Fibroblast of the aortic adventitia (primary cell): ENCODE measurements at regions not wholly inside any gene's neighbourhood (a gene's known extent, or its start where the extent isn't known, plus 50 kb on each side); places are given as distances from the start of the nearest gene placed in this dataset.
"Not testable (repeated sequence)": the region's sequence is repeated elsewhere in the genome, so short reads cannot be mapped to it uniquely, and the experiment has no call there.

ENCODE experiments used
- DNase-seq: peaks from one replicate; pipeline ENCODE4 v3.0.0-alpha.2; 2010; ENCODE audit warnings: low read depth
- H3K4me3 ChIP-seq: 2 replicates; pipeline ENCODE4 v1.5.1; 2011; ENCODE audit warnings: low read depth, mild to moderate bottlenecking, control low read depth, low read length, moderate library complexity
- TF ChIP-seq, protein P1 (sequence below): IDR thresholded peaks from 2 replicates; pipeline ENCODE4 v1.5.1; 2011; ENCODE audit warnings: mild to moderate bottlenecking, low read length, control low read depth, inconsistent platforms; ENCODE audit not compliant: insufficient read depth

- DNase-seq: no peak
- H3K4me3 ChIP-seq: no peak overlapping the region
- TF ChIP-seq, protein P1, sequence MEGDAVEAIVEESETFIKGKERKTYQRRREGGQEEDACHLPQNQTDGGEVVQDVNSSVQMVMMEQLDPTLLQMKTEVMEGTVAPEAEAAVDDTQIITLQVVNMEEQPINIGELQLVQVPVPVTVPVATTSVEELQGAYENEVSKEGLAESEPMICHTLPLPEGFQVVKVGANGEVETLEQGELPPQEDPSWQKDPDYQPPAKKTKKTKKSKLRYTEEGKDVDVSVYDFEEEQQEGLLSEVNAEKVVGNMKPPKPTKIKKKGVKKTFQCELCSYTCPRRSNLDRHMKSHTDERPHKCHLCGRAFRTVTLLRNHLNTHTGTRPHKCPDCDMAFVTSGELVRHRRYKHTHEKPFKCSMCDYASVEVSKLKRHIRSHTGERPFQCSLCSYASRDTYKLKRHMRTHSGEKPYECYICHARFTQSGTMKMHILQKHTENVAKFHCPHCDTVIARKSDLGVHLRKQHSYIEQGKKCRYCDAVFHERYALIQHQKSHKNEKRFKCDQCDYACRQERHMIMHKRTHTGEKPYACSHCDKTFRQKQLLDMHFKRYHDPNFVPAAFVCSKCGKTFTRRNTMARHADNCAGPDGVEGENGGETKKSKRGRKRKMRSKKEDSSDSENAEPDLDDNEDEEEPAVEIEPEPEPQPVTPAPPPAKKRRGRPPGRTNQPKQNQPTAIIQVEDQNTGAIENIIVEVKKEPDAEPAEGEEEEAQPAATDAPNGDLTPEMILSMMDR: no peak
Measured at GRCh38 chr6:131436358-131436757, 136.7 kb upstream of the ARG1 start.

DNA sequence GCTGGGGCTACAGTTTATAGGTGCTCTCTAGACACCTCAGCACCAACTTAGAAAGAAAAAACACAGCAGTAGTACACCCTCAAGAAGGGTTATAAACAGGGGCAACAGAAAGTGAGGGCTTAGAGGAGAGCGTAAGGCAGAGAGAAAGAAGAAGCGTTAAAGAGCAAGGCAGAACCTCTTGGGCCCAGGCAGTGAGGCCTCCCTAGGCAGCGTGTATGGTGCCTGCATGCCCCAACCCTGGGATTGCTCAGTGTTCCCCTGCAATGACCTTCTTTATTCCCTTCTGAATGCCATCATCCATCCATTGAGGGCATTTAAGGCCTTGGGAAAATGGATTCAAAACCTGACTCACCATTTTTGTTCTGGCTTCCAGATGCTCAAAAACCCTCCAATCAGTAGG is 130.0 kb upstream of the ARG1 start:
- TF ChIP-seq, protein P1: no peak
- no peak for DNase-seq
- no peak overlapping the region for H3K4me3 ChIP-seq

DNA sequence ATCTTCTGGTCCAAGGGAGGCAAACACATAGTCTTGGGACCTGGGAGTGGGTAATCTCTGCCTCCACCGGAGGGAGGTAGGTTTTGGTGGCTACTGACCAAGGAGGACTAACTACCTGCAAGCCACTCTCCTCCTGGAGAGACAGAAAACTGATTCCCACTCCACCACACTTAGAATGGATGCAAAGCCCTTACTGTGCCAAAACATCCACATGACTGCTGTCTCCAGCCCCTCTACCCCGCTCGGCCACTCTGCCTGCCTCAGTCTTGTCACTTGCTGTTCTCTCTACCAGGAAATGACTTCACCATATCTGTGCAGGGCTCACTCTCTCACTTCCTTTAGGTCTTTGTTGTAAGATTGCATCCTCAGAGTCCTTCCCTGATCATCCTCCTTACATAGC is 129.5 kb upstream of the ARG1 start:
- TF ChIP-seq, protein P1: no peak
- no peak overlapping the region for H3K4me3 ChIP-seq
- DNase-seq: no peak

GRCh38 chr6:131445356-131445755 is 127.7 kb upstream of the ARG1 start:
- not testable (repeated sequence) for DNase-seq

DNA sequence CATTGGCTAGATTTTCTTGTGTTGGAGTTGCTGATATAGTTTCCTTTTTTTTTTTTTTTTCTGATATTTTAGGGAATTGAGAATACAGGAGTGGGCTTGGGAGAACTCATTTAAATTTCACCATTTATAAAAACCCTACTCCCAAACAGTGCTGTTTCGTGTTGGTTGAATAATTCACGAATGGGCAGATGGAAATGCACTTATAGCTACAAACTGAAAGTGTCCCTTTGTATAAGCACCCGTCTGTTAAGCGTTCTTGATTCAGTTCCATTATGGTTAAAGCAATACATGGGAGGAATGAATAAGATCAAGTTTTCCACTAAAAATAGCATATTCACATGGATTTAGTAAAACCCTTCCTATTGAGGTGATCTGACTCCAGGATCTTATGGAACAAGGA is 122.2 kb upstream of the ARG1 start:
- TF ChIP-seq, protein P1: no peak
- H3K4me3 ChIP-seq: no peak overlapping the region
- DNase-seq: no peak

More at GRCh38 chr6:131445356-131445755, 127.7 kb upstream of the ARG1 start:
- H3K4me3 ChIP-seq: not testable (repeated sequence)

GRCh38 chr6:131451321-131452144 is 121.5 kb upstream of the ARG1 start:
- H3K4me3 ChIP-seq: no peak overlapping the region
- no peak for DNase-seq
- TF ChIP-seq, protein P1: no peak

- DNase-seq: no peak
- TF ChIP-seq, protein P1: no peak
- no peak overlapping the region for H3K4me3 ChIP-seq
Measured at GRCh38 chr6:131453803-131454202, 119.2 kb upstream of the ARG1 start.
